ENCODE measurements at regions not wholly inside any gene's neighbourhood (a gene's known extent, or its start where the extent isn't known, plus 50 kb on each side); places are given as distances from the start of the nearest gene placed in this dataset.
"Not testable (repeated sequence)": the region's sequence is repeated elsewhere in the genome, so short reads cannot be mapped to it uniquely, and the experiment has no call there.

DNA sequence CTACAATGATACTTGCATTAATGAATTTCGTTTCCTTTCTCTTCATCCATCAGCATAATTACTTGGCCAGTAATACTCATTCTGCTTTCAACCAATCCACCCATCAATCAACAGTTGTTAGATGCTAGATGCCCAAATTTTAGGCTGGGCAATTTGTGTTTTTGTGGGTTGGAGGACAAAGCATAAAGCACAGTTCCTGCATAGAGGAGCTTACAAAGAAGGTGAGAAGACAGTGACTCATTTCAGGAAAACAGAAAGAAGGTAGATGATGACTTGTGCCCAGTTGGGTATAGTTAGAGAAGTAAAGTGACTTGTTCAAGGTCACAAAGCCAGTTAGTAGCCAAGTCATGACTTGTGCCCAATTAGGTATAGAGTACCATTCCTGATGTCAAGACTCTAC lies 1186.8 kb upstream of the CELF4 start:
- DNase-seq (ENCODE audit: low read depth): no peak
- Histone ChIP-seq H3K27me3 (ENCODE audit: control insufficient read depth, insufficient read depth, low read length) (no peaks in the 10 kb centered on the region), H3K36me3 (ENCODE audit: control insufficient read depth, insufficient read depth, low read length) (no peaks in the 10 kb centered on the region), H3K4me3 (ENCODE audit: low read depth, low read length) (no peak overlapping the region)
- TF ChIP-seq, protein P1, sequence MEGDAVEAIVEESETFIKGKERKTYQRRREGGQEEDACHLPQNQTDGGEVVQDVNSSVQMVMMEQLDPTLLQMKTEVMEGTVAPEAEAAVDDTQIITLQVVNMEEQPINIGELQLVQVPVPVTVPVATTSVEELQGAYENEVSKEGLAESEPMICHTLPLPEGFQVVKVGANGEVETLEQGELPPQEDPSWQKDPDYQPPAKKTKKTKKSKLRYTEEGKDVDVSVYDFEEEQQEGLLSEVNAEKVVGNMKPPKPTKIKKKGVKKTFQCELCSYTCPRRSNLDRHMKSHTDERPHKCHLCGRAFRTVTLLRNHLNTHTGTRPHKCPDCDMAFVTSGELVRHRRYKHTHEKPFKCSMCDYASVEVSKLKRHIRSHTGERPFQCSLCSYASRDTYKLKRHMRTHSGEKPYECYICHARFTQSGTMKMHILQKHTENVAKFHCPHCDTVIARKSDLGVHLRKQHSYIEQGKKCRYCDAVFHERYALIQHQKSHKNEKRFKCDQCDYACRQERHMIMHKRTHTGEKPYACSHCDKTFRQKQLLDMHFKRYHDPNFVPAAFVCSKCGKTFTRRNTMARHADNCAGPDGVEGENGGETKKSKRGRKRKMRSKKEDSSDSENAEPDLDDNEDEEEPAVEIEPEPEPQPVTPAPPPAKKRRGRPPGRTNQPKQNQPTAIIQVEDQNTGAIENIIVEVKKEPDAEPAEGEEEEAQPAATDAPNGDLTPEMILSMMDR (IDR thresholded peaks at IDR 0.05; ENCODE audit: insufficient read depth, low read length, poor library complexity, severe bottlenecking): no peak

DNA sequence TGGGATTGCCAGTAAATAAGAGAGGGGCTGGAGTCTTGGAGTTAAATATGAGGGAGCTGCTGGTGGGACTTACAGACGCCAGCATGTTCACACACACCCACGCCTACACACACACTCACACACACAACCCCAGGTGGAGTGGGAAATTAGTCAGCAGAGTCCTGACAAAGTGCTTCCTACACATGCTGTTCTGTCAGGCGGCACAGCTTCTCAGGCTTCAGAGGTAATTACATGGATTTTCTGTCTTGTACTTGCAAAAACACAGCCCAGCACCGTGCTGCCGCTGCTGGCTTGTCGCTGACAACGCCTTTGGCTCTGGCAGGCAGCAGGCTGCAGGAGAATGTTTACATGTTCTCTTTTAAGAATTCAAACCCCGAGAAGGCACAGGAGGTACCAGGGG lies 1186.3 kb upstream of the CELF4 start:
- DNase-seq (ENCODE audit: low read depth): peak; percentile 12
- no peak overlapping the region for H3K4me3 ChIP-seq (ENCODE audit: low read depth, low read length)
- TF ChIP-seq, protein P1 (IDR thresholded peaks at IDR 0.05; ENCODE audit: insufficient read depth, low read length, poor library complexity, severe bottlenecking): no peak
- no peaks in the 10 kb centered on the region for H3K27me3 ChIP-seq (ENCODE audit: control insufficient read depth, insufficient read depth, low read length)
- H3K36me3 ChIP-seq (ENCODE audit: control insufficient read depth, insufficient read depth, low read length): no peaks in the 10 kb centered on the region

DNA sequence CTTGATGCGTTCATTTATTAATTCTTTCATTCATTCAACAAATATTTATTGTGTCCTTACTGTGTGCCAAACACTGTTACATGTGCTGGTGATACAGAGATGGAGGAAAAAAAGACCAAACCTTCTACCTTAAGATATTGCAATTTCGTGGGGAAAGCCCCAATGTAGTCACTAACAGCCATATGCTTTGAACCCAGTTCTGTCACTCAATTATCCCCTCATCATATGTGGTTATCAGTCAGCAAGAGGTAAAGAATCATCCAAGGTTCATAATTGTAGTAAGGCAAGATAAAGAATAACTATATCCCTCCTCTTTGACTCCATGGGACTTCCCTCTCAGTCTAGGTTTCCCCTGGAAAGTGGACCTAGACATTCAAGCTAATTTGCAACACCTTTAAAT lies 1185.6 kb upstream of the CELF4 start:
- no peak for DNase-seq (ENCODE audit: low read depth)

DNA sequence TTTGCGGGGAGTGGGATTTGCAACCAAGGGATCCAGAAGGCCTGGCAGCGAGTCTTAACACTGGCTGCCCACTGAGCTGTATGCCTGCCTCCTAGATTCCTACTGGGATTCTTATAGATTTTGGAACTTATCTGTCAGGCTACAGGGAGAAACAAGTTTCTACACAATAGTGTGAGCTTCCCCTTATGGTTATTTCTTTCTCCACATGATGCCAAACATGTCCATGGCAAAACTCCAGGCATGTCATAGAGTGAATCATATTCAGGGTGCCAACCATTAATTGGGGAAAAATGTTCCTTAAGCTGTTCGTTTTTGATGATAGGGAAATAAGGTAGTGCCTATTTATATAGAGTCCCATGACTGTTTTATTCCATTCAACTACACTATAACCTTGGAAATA lies 1185.2 kb upstream of the CELF4 start:
- no peak for DNase-seq (ENCODE audit: low read depth)
- no peaks in the 10 kb centered on the region for H3K36me3 ChIP-seq (ENCODE audit: control insufficient read depth, insufficient read depth, low read length)
- TF ChIP-seq, protein P1 (IDR thresholded peaks at IDR 0.05; ENCODE audit: insufficient read depth, low read length, poor library complexity, severe bottlenecking): no peak
- H3K27me3 ChIP-seq (ENCODE audit: control insufficient read depth, insufficient read depth, low read length): no peaks in the 10 kb centered on the region
- no peak overlapping the region for H3K4me3 ChIP-seq (ENCODE audit: low read depth, low read length)

More for the DNA sequence above, 1185.6 kb upstream of the CELF4 start:
- Histone ChIP-seq H3K36me3 (ENCODE audit: control insufficient read depth, insufficient read depth, low read length) (no peaks in the 10 kb centered on the region), H3K4me3 (ENCODE audit: low read depth, low read length) (no peak overlapping the region), H3K27me3 (ENCODE audit: control insufficient read depth, insufficient read depth, low read length) (no peaks in the 10 kb centered on the region)
- TF ChIP-seq, protein P1 (IDR thresholded peaks at IDR 0.05; ENCODE audit: insufficient read depth, low read length, poor library complexity, severe bottlenecking): no peak

DNA sequence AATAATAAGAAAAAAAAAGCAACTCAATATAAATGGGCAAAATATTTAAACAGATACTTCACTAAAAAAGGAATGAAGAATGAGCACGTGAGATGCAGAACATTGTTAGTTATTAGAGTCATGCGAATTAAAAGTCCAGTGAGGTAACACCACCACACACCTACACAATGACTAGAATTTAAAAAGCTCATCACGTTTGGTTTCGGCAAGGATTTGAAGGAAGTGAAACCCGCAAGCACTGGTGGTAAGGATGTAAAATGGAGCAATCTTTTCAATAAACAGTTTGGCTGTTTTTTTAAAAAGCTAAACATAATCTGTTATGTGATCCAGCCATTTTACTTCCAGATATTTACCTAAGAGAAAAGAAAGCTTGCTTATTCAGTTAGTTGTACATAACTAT lies 1181.6 kb upstream of the CELF4 start:
- no peak for DNase-seq (ENCODE audit: low read depth)
- TF ChIP-seq, protein P1 (IDR thresholded peaks at IDR 0.05; ENCODE audit: insufficient read depth, low read length, poor library complexity, severe bottlenecking): no peak
- no peaks in the 10 kb centered on the region for H3K36me3 ChIP-seq (ENCODE audit: control insufficient read depth, insufficient read depth, low read length)

DNA sequence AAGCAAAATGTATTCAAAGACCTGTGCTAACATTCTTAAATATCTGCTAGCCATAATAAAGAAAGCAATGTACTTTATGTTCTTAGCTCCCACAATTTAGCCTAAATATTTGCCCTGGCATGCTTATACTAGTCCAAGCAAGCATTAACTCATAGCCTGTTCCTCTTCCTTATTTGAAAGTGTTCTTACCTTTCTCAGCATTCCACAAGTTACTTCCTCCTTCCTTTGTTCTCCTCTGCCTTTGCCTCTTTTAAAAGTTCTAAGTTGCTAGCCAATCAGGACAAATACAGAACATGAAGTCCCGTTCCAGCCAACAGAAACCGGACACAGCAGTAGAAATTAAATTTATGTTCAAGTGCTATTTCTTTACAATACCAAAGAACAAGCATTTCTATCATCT lies 1154.6 kb upstream of the CELF4 start:
- not testable (repeated sequence) for DNase-seq (ENCODE audit: low read depth); H3K36me3 ChIP-seq (ENCODE audit: control insufficient read depth, insufficient read depth, low read length); H3K27me3 ChIP-seq (ENCODE audit: control insufficient read depth, insufficient read depth, low read length); H3K4me3 ChIP-seq (ENCODE audit: low read depth, low read length)

More for the DNA sequence above, 1181.6 kb upstream of the CELF4 start:
- H3K4me3 ChIP-seq (ENCODE audit: low read depth, low read length): no peak overlapping the region
- no peaks in the 10 kb centered on the region for H3K27me3 ChIP-seq (ENCODE audit: control insufficient read depth, insufficient read depth, low read length)

Data from kidney epithelial cell (primary cell).